Stimulated activated CD4-positive, alpha-beta T cell treated with anti-CD3 and anti-CD28 coated beads, Interleukin-2, amount 100 ng/mL, for 48 hours (primary cell): ENCODE measurements at regions not wholly inside any gene's neighbourhood (a gene's known extent, or its start where the extent isn't known, plus 50 kb on each side); places are given as distances from the start of the nearest gene placed in this dataset.

Experiments
- DNase-seq, 2 donors: peaks; one replicate each; pipeline ENCODE4 v3.0.0-alpha.2; 2020

- DNase-seq: no peak
Observed at GRCh38 chr16:86893506-86893905, 315.2 kb downstream of the FOXL1 start.

GRCh38 chr16:86894029-86894567 lies 315.7 kb downstream of the FOXL1 start:
- no peak for DNase-seq

GRCh38 chr16:86894925-86895324 lies 316.6 kb downstream of the FOXL1 start:
- no peak for DNase-seq

- DNase-seq: no peak
Observed at GRCh38 chr16:86895606-86896005, 317.3 kb downstream of the FOXL1 start.

- no peak for DNase-seq
Observed at GRCh38 chr16:86896976-86897375, 318.6 kb downstream of the FOXL1 start.

GRCh38 chr16:86897486-86897885 lies 319.1 kb downstream of the FOXL1 start:
- DNase-seq: no peak

- DNase-seq: no peak
Observed at GRCh38 chr16:86898386-86898785, 320.0 kb downstream of the FOXL1 start.

GRCh38 chr16:86899151-86899550 lies 320.8 kb downstream of the FOXL1 start:
- no peak for DNase-seq

GRCh38 chr16:86899757-86900156 lies 321.4 kb downstream of the FOXL1 start:
- no peak for DNase-seq

GRCh38 chr16:86901483-86901882 lies 323.1 kb downstream of the FOXL1 start:
- DNase-seq: no peak

- no peak for DNase-seq
Observed at GRCh38 chr16:86902656-86903001, 324.3 kb downstream of the FOXL1 start.

GRCh38 chr16:86903068-86903467 lies 324.7 kb downstream of the FOXL1 start:
- DNase-seq: no peak

- no peak for DNase-seq
Observed at GRCh38 chr16:86905302-86905701, 327.0 kb downstream of the FOXL1 start.

- DNase-seq: no peak
Observed at GRCh38 chr16:86906623-86907022, 328.3 kb downstream of the FOXL1 start.

- DNase-seq: no peak
Observed at GRCh38 chr16:86909359-86910160, 331.2 kb downstream of the FOXL1 start.

- DNase-seq: no peak
Observed at GRCh38 chr16:86910161-86910769, 331.9 kb downstream of the FOXL1 start.

- DNase-seq: no peak
Observed at GRCh38 chr16:86911437-86911958, 333.1 kb downstream of the FOXL1 start.

- DNase-seq: no peak
Observed at GRCh38 chr16:86913886-86914285, 335.5 kb downstream of the FOXL1 start.

GRCh38 chr16:86914876-86915717 lies 336.7 kb downstream of the FOXL1 start:
- DNase-seq: no peak

- DNase-seq: no peak
Observed at GRCh38 chr16:86917471-86918365, 339.4 kb downstream of the FOXL1 start.

GRCh38 chr16:86918637-86919036 lies 340.3 kb downstream of the FOXL1 start:
- no peak for DNase-seq

- no peak for DNase-seq
Observed at GRCh38 chr16:86919078-86919477, 340.7 kb downstream of the FOXL1 start.
